SK-N-SH (cell line): ENCODE measurements at regions not wholly inside any gene's neighbourhood (a gene's known extent, or its start where the extent isn't known, plus 50 kb on each side); places are given as distances from the start of the nearest gene placed in this dataset.

Experiments used
- CTCF ChIA-PET: fragments of 300-600, 350-600 bp; formaldehyde crosslinking; extraction: SDS; loops from one replicate; lab custom pipeline; 2021; lab: Yijun Ruan, JAX
- POLR2A ChIA-PET: fragments of 350-600 bp; sonication (Branson Sonifier 250); formaldehyde crosslinking; extraction: SDS; loops from one replicate; lab custom pipeline; 2020; ENCODE audit warnings: antibody characterized with exemption, inconsistent platforms; lab: Yijun Ruan, JAX
- DNase-seq: peaks from one replicate; pipeline ENCODE4 v3.0.0; 2012
- H2AFZ ChIP-seq: fragments of 200-600 bp; sonication (generic); 2 replicates; pipeline ENCODE4 v1.8.1; 2016; ENCODE audit warnings: antibody characterized with exemption, mild to moderate bottlenecking, low read depth
- H3F3A ChIP-seq: fragments of 200-600 bp; sonication (generic); replicated peaks from 2 replicates; pipeline ENCODE3; 2016; ENCODE audit warnings: antibody characterized with exemption, mild to moderate bottlenecking; ENCODE audit not compliant: insufficient read depth
- H3K27ac ChIP-seq, 2 experiments: fragments of 200-500 bp in 1 of 2; fragments of 200-600 bp in 1 of 2; sonication (Bioruptor generic) in 1 of 2; sonication (generic), shearing (Covaris generic) in 1 of 2; 2 replicates each; pipeline versions ENCODE4 v1.5.1 to v1.6.1; 2014 to 2016; ENCODE audit warnings: low read depth in 2 of 2, inconsistent platforms in 1 of 2, low read length in 1 of 2, mild to moderate bottlenecking in 1 of 2, mixed read lengths in 1 of 2
- H3K27me3 ChIP-seq: fragments of 200-600 bp; sonication (generic), shearing (Covaris generic); 2 replicates; pipeline ENCODE4 v1.6.1; 2016; ENCODE audit warnings: mixed run types; ENCODE audit not compliant: insufficient read depth
- H3K36me3 ChIP-seq, 2 experiments: fragments of 200-500 bp in 1 of 2; fragments of 200-600 bp in 1 of 2; sonication (Bioruptor generic) in 1 of 2; sonication (generic) in 1 of 2; replicated peaks in 1 of 2; 2 replicates each; pipeline versions ENCODE3 to v1.5.1; 2014 to 2016; ENCODE audit warnings: low read length in 1 of 2, mild to moderate bottlenecking in 1 of 2; ENCODE audit not compliant: insufficient read depth in 2 of 2, control insufficient read depth in 1 of 2
- H3K4me1 ChIP-seq, 2 experiments: fragments of 200-500 bp in 1 of 2; fragments of 200-600 bp in 1 of 2; sonication (Bioruptor generic) in 1 of 2; sonication (generic), shearing (Covaris generic) in 1 of 2; 2 replicates each; pipeline versions ENCODE4 v1.5.1 to v1.6.1; 2014 to 2016; ENCODE audit warnings: low read depth in 1 of 2, low read length in 1 of 2, mixed run types in 1 of 2; ENCODE audit not compliant: insufficient read depth in 2 of 2, control insufficient read depth in 1 of 2
- H3K4me2 ChIP-seq: fragments of 200-600 bp; sonication (generic), shearing (Covaris generic); 2 replicates; pipeline ENCODE4 v1.6.1; 2017; ENCODE audit warnings: mixed run types
- H3K4me3 ChIP-seq, 2 experiments: fragments of 200-500 bp in 1 of 2; fragments of 200-600 bp in 1 of 2; sonication (Bioruptor generic) in 1 of 2; sonication (generic), shearing (Covaris generic) in 1 of 2; 2 replicates each; pipeline versions ENCODE4 v1.5.1 to v1.8.1; 2014 to 2016; ENCODE audit warnings: low read depth in 2 of 2, inconsistent platforms in 1 of 2, low read length in 1 of 2, mild to moderate bottlenecking in 1 of 2, mixed read lengths in 1 of 2, moderate library complexity in 1 of 2
- H3K79me2 ChIP-seq: fragments of 200-600 bp; sonication (generic); 2 replicates; pipeline ENCODE4 v1.8.1; 2017; ENCODE audit warnings: mild to moderate bottlenecking; ENCODE audit not compliant: insufficient read depth
- H3K9ac ChIP-seq: fragments of 200-600 bp; sonication (generic); 2 replicates; pipeline ENCODE4 v1.6.1; 2017; ENCODE audit warnings: mixed run types
- H3K9me2 ChIP-seq: fragments of 200-600 bp; sonication (generic); 2 replicates; pipeline ENCODE4 v1.6.1; 2017; ENCODE audit warnings: mixed run types
- H3K9me3 ChIP-seq: fragments of 200-600 bp; sonication (generic); 2 replicates; pipeline ENCODE4 v1.6.1; 2017; ENCODE audit warnings: mixed run types, mild to moderate bottlenecking, moderate library complexity
- H4K20me1 ChIP-seq: fragments of 200-600 bp; sonication (generic); 2 replicates; pipeline ENCODE4 v1.6.1; 2017; ENCODE audit warnings: mild to moderate bottlenecking, mixed run types; ENCODE audit not compliant: insufficient read depth
- CTCF ChIP-seq: fragments of 200-600 bp; sonication (generic); IDR thresholded peaks from 2 replicates; pipeline ENCODE4 v1.6.1; 2017; ENCODE audit warnings: antibody characterized with exemption, mild to moderate bottlenecking, moderate library complexity
- GABPA ChIP-seq: IDR thresholded peaks from 2 replicates; pipeline ENCODE4 v1.4.0; 2012; ENCODE audit warnings: low read depth, mild to moderate bottlenecking
- GATA2 ChIP-seq: sonication (generic); formaldehyde crosslinking; IDR thresholded peaks from 2 replicates; pipeline ENCODE4 v1.5.0; 2020; ENCODE audit warnings: mild to moderate bottlenecking, missing genetic modification reagents
- IRF3 ChIP-seq: fragments of 150-350 bp; IDR thresholded peaks from 2 replicates; pipeline ENCODE4 v1.6.1; 2016; ENCODE audit warnings: mild to moderate bottlenecking, low read depth, low read length
- MEF2A ChIP-seq: IDR thresholded peaks from 2 replicates; pipeline ENCODE4 v1.4.0; 2012; ENCODE audit warnings: low read depth, borderline replicate concordance
- MXI1 ChIP-seq: IDR thresholded peaks from 2 replicates; pipeline ENCODE4 v1.6.1; 2012; ENCODE audit warnings: mild to moderate bottlenecking, low read depth, low read length, improper control_type of control experiment
- NFIC ChIP-seq: IDR thresholded peaks from 2 replicates; pipeline ENCODE4 v1.4.0; 2012; ENCODE audit warnings: borderline replicate concordance
- NRF1 ChIP-seq: IDR thresholded peaks from 2 replicates; pipeline ENCODE4 v1.6.1; 2012; ENCODE audit warnings: low read depth, mild to moderate bottlenecking, low read length
- POLR2AphosphoS5 ChIP-seq: IDR thresholded peaks from 2 replicates; pipeline ENCODE4 v1.6.1; 2012; ENCODE audit warnings: low read depth, low read length
- RAD21 ChIP-seq: IDR thresholded peaks from 2 replicates; pipeline ENCODE4 v1.6.1; 2012; ENCODE audit warnings: mild to moderate bottlenecking, low read length
- SIN3A ChIP-seq: IDR thresholded peaks from 2 replicates; pipeline ENCODE4 v1.6.1; 2012; ENCODE audit warnings: low read depth, mild to moderate bottlenecking, low read length, moderate library complexity, borderline replicate concordance
- SMC3 ChIP-seq: IDR thresholded peaks from 2 replicates; pipeline ENCODE4 v1.6.1; 2012; ENCODE audit warnings: low read depth, low read length, improper control_type of control experiment
- TCF12 ChIP-seq: IDR thresholded peaks from 2 replicates; pipeline ENCODE4 v1.4.0; 2012
- YY1 ChIP-seq: IDR thresholded peaks from 2 replicates; pipeline ENCODE4 v1.4.0; 2012; ENCODE audit warnings: low read depth, mild to moderate bottlenecking
- ZBTB33 ChIP-seq: IDR thresholded peaks from 2 replicates; pipeline ENCODE4 v1.4.0; 2012; ENCODE audit warnings: low read depth, borderline replicate concordance
- WGBS: methylation state at CpG from one replicate; pipeline ENCODE4 v1.1.6; 2017; ENCODE audit warnings: low lambda C conversion rate; 5-methylcytosine and 5-hydroxymethylcytosine counted together

GRCh38 chr2:228901531-228901930 is 369.6 kb downstream of the PID1 start (continued):
- no peak for TF ChIP-seq CTCF
- no peak for TF ChIP-seq YY1
- TF ChIP-seq MEF2A = no peak
- TF ChIP-seq ZBTB33 = no peak
- TF ChIP-seq SMC3 = no peak
- TF ChIP-seq GABPA = no peak

GRCh38 chr2:228878138-228878537 is 392.9 kb downstream of the PID1 start:
- no peaks in the 10 kb centered on the region for H3K36me3 ChIP-seq
- CTCF ChIA-PET = no interaction called here
- POLR2A ChIA-PET = no interaction called here

GRCh38 chr2:228876276-228876675 is 394.8 kb downstream of the PID1 start:
- no peak overlapping the region for H3K4me2 ChIP-seq
- H3K9me2 ChIP-seq = no peaks in the 10 kb centered on the region
- H3K27ac ChIP-seq = no peak overlapping the region
- H3K9ac ChIP-seq = no peak overlapping the region
- no peak for DNase-seq
- CTCF ChIA-PET = no interaction called here
- POLR2A ChIA-PET = no interaction called here
- TF ChIP-seq POLR2AphosphoS5 = no peak
- TF ChIP-seq MXI1 = no peak
- TF ChIP-seq NRF1 = no peak
- TF ChIP-seq SIN3A = no peak
- no peak for TF ChIP-seq TCF12
- TF ChIP-seq SMC3 = no peak
- no peak for TF ChIP-seq GATA2 (CRISPR knock-in tag)
- no peak for TF ChIP-seq NFIC
- H4K20me1 ChIP-seq = no peaks in the 10 kb centered on the region
- no peaks in the 10 kb centered on the region for H3F3A ChIP-seq
- H3K27me3 ChIP-seq = no peaks in the 10 kb centered on the region
- H3K4me3 ChIP-seq = no peak overlapping the region
- no peak overlapping the region for H2AFZ ChIP-seq
- H3K9me3 ChIP-seq = no peaks in the 10 kb centered on the region
- no peaks in the 10 kb centered on the region; a peak in 1 of 4 replicates for H3K4me1 ChIP-seq
- H3K79me2 ChIP-seq = no peaks in the 10 kb centered on the region
- H3K36me3 ChIP-seq = no peaks in the 10 kb centered on the region
- WGBS = 34% methylated on average over 2 of the region's 2 CpGs

More at GRCh38 chr2:228878138-228878537, 392.9 kb downstream of the PID1 start:
- no peak for DNase-seq
- no peak overlapping the region for H3K27ac ChIP-seq
- 25% methylated on average over 1 of the region's 1 CpG for WGBS
- H4K20me1 ChIP-seq = no peaks in the 10 kb centered on the region
- no peak overlapping the region for H3K9ac ChIP-seq
- no peaks in the 10 kb centered on the region for H3K9me2 ChIP-seq
- H2AFZ ChIP-seq = no peak overlapping the region
- no peak for TF ChIP-seq RAD21
- TF ChIP-seq NFIC = no peak
- no peak for TF ChIP-seq GATA2 (CRISPR knock-in tag)
- no peak for TF ChIP-seq SIN3A
- no peak for TF ChIP-seq IRF3
- no peak overlapping the region for H3K4me3 ChIP-seq
- H3K4me1 ChIP-seq = no peaks in the 10 kb centered on the region; a peak in 1 of 4 replicates
- no peaks in the 10 kb centered on the region for H3F3A ChIP-seq
- no peak overlapping the region for H3K4me2 ChIP-seq
- no peaks in the 10 kb centered on the region for H3K9me3 ChIP-seq
- H3K27me3 ChIP-seq = no peaks in the 10 kb centered on the region
- no peaks in the 10 kb centered on the region for H3K79me2 ChIP-seq
